ENCODE measurements at regions not wholly inside any gene's neighbourhood (a gene's known extent, or its start where the extent isn't known, plus 50 kb on each side); places are given as distances from the start of the nearest gene placed in this dataset.

DNA sequence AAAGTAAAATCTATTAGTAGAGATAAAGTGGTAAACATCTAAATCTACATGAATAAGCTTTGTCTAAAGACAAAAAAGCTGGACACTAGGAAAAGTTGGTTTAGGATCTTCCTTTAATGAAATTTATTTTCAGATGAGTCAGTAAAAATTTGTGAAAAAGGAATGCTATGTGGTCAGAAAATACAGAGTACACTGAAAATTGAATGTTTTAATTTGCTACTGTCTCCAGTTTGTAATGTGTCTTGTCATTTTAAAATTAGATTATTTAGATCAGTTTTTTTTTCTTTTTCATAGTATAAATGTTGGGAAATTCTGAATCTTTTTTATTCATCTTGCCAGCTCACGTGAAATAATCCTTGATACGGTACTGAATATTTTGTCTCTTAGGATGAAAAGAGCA, 56.9 kb downstream of the SLITRK6 start:
- intact Hi-C loops (cut with DNase I; ENCODE audit: low total_unique reads) = no loop called here

GRCh38 chr13:85741017-85741416, 58.2 kb downstream of the SLITRK6 start:
- Histone ChIP-seq H3K9me3 (peaks cover 0 to 4% (median 0%) of the 10 kb centered on the region in 8 donors), H3K36me3 (no peaks in the 10 kb centered on the region), H3K27ac (no peak overlapping the region), H3K4me1 (no peaks in the 10 kb centered on the region), H3K4me3 (no peak overlapping the region), H3K27me3 (replicated peaks in 1 of 7) (no peaks in the 10 kb centered on the region)
- 71 to 88% (median 80%) methylated on average over 3 of the region's 3 CpGs for WGBS, 5 donors
- intact Hi-C loops (cut with DNase I; ENCODE audit: low total_unique reads) = no loop called here
- DNase-seq = no peak
- no peak for TF ChIP-seq POLR2AphosphoS5 (IDR thresholded peaks at IDR 0.05)
- TF ChIP-seq POLR2A (IDR thresholded peaks at IDR 0.05) = no peak
- TF ChIP-seq, protein P1, sequence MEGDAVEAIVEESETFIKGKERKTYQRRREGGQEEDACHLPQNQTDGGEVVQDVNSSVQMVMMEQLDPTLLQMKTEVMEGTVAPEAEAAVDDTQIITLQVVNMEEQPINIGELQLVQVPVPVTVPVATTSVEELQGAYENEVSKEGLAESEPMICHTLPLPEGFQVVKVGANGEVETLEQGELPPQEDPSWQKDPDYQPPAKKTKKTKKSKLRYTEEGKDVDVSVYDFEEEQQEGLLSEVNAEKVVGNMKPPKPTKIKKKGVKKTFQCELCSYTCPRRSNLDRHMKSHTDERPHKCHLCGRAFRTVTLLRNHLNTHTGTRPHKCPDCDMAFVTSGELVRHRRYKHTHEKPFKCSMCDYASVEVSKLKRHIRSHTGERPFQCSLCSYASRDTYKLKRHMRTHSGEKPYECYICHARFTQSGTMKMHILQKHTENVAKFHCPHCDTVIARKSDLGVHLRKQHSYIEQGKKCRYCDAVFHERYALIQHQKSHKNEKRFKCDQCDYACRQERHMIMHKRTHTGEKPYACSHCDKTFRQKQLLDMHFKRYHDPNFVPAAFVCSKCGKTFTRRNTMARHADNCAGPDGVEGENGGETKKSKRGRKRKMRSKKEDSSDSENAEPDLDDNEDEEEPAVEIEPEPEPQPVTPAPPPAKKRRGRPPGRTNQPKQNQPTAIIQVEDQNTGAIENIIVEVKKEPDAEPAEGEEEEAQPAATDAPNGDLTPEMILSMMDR (IDR thresholded peaks at IDR 0.05 in 8 of 11, conservative IDR thresholded peaks at IDR 0.05 in 3 of 11) = no peak

More for the DNA sequence above, 56.9 kb downstream of the SLITRK6 start:
- Histone ChIP-seq H3K36me3 (no peaks in the 10 kb centered on the region), H3K4me1 (no peaks in the 10 kb centered on the region), H3K27ac (no peak overlapping the region), H3K27me3 (replicated peaks in 1 of 7) (no peaks in the 10 kb centered on the region), H3K9me3 (peaks cover 0 to 4% (median 0%) of the 10 kb centered on the region in 8 donors), H3K4me3 (no peak overlapping the region)
- TF ChIP-seq POLR2A (IDR thresholded peaks at IDR 0.05) (no peak), POLR2AphosphoS5 (IDR thresholded peaks at IDR 0.05) (no peak)
- TF ChIP-seq, protein P1 (IDR thresholded peaks at IDR 0.05 in 8 of 11, conservative IDR thresholded peaks at IDR 0.05 in 3 of 11) = no peak
- no peak for DNase-seq
- WGBS, 5 donors = 0 to 97% (median 1%) methylated on average over 2 of the region's 2 CpGs

- H3K36me3 ChIP-seq = no peaks in the 10 kb centered on the region
- no peaks in the 10 kb centered on the region for H3K27me3 ChIP-seq (replicated peaks in 1 of 7)
- TF ChIP-seq POLR2AphosphoS5 (IDR thresholded peaks at IDR 0.05) = no peak
- TF ChIP-seq, protein P1 (IDR thresholded peaks at IDR 0.05 in 8 of 11, conservative IDR thresholded peaks at IDR 0.05 in 3 of 11) = no peak
- no peak for DNase-seq
- H3K4me1 ChIP-seq = no peaks in the 10 kb centered on the region
- H3K27ac ChIP-seq = no peak overlapping the region
- WGBS, 5 donors = 70 to 85% (median 72%) methylated on average over 9 of the region's 9 CpGs
- H3K9me3 ChIP-seq = peaks cover 0 to 4% (median 0%) of the 10 kb centered on the region in 8 donors
- H3K4me3 ChIP-seq = no peak overlapping the region
- intact Hi-C loops (cut with DNase I; ENCODE audit: low total_unique reads) = no loop called here
Measured at GRCh38 chr13:85738696-85739320, 60.4 kb downstream of the SLITRK6 start.

GRCh38 chr13:85737952-85738351, 61.3 kb downstream of the SLITRK6 start:
- Histone ChIP-seq H3K27ac (no peak overlapping the region), H3K36me3 (no peaks in the 10 kb centered on the region), H3K27me3 (replicated peaks in 1 of 7) (no peaks in the 10 kb centered on the region), H3K9me3 (peaks cover 0 to 4% (median 0%) of the 10 kb centered on the region in 8 donors), H3K4me3 (no peak overlapping the region), H3K4me1 (no peaks in the 10 kb centered on the region)
- DNase-seq = no peak
- WGBS, 5 donors = 46 to 92% (median 67%) methylated on average over 1 of the region's 1 CpG
- TF ChIP-seq POLR2AphosphoS5 (IDR thresholded peaks at IDR 0.05) = no peak
- TF ChIP-seq, protein P1 (IDR thresholded peaks at IDR 0.05 in 8 of 11, conservative IDR thresholded peaks at IDR 0.05 in 3 of 11) = no peak
- intact Hi-C loops (cut with DNase I; ENCODE audit: low total_unique reads) = no loop called here
